ENCODE measurements at regions not wholly inside any gene's neighbourhood (a gene's known extent, or its start where the extent isn't known, plus 50 kb on each side); places are given as distances from the start of the nearest gene placed in this dataset.

GRCh38 chr16:6970171-6970857, 362.3 kb upstream of the RBFOX1 start:
- TF ChIP-seq ZNF274 (IDR thresholded peaks at IDR 0.05; ENCODE audit: low read depth, low read length) (no peak), SUZ12 (IDR thresholded peaks at IDR 0.05; ENCODE audit: extremely low read depth, insufficient read depth, insufficient read length) (no peak), YY1 (IDR thresholded peaks at IDR 0.05; ENCODE audit: insufficient read depth, insufficient read length) (no peak)
- Histone ChIP-seq H3K27me3 (ENCODE audit: insufficient read depth, insufficient read length) (peaks cover 9% of the 10 kb centered on the region), H3K4me3 (ENCODE audit: insufficient read length, low read depth) (no peak overlapping the region), H3K36me3 (ENCODE audit: insufficient read depth, insufficient read length, low read length) (no peaks in the 10 kb centered on the region), H3K4me1 (ENCODE audit: insufficient read depth, insufficient read length) (peaks cover 5% of the 10 kb centered on the region), H3K9me3 (ENCODE audit: insufficient read depth, low read length) (no peaks in the 10 kb centered on the region), H3K9ac (ENCODE audit: insufficient read length, low read depth) (no peak overlapping the region)
- DNase-seq (ENCODE audit: low read depth, low spot score): no peak

GRCh38 chr16:6969594-6969993, 363.1 kb upstream of the RBFOX1 start:
- Histone ChIP-seq H3K9ac (ENCODE audit: insufficient read length, low read depth) (no peak overlapping the region), H3K4me3 (ENCODE audit: insufficient read length, low read depth) (no peak overlapping the region), H3K9me3 (ENCODE audit: insufficient read depth, low read length) (no peaks in the 10 kb centered on the region), H3K36me3 (ENCODE audit: insufficient read depth, insufficient read length, low read length) (no peaks in the 10 kb centered on the region), H3K4me1 (ENCODE audit: insufficient read depth, insufficient read length) (peaks cover 5% of the 10 kb centered on the region), H3K27me3 (ENCODE audit: insufficient read depth, insufficient read length) (peaks cover 9% of the 10 kb centered on the region)
- TF ChIP-seq SUZ12 (IDR thresholded peaks at IDR 0.05; ENCODE audit: extremely low read depth, insufficient read depth, insufficient read length) (no peak), YY1 (IDR thresholded peaks at IDR 0.05; ENCODE audit: insufficient read depth, insufficient read length) (no peak), ZNF274 (IDR thresholded peaks at IDR 0.05; ENCODE audit: low read depth, low read length) (no peak)
- DNase-seq (ENCODE audit: low read depth, low spot score): no peak

GRCh38 chr16:6967796-6968320, 364.8 kb upstream of the RBFOX1 start:
- H3K9me3 ChIP-seq (ENCODE audit: insufficient read depth, low read length): no peaks in the 10 kb centered on the region
- H3K36me3 ChIP-seq (ENCODE audit: insufficient read depth, insufficient read length, low read length): no peaks in the 10 kb centered on the region
- H3K27me3 ChIP-seq (ENCODE audit: insufficient read depth, insufficient read length): peaks cover 9% of the 10 kb centered on the region
- peaks cover 5% of the 10 kb centered on the region for H3K4me1 ChIP-seq (ENCODE audit: insufficient read depth, insufficient read length)
- no peak for TF ChIP-seq ZNF274 (IDR thresholded peaks at IDR 0.05; ENCODE audit: low read depth, low read length)
- no peak for TF ChIP-seq YY1 (IDR thresholded peaks at IDR 0.05; ENCODE audit: insufficient read depth, insufficient read length)
- H3K4me3 ChIP-seq (ENCODE audit: insufficient read length, low read depth): no peak overlapping the region
- DNase-seq (ENCODE audit: low read depth, low spot score): no peak
- peak overlapping the region; percentile 28 for H3K9ac ChIP-seq (ENCODE audit: insufficient read length, low read depth)

- Histone ChIP-seq H3K36me3 (ENCODE audit: insufficient read depth, insufficient read length, low read length) (no peaks in the 10 kb centered on the region), H3K4me3 (ENCODE audit: insufficient read length, low read depth) (no peak overlapping the region), H3K27me3 (ENCODE audit: insufficient read depth, insufficient read length) (peaks cover 9% of the 10 kb centered on the region), H3K9ac (ENCODE audit: insufficient read length, low read depth) (no peak overlapping the region), H3K9me3 (ENCODE audit: insufficient read depth, low read length) (no peaks in the 10 kb centered on the region), H3K4me1 (ENCODE audit: insufficient read depth, insufficient read length) (peaks cover 5% of the 10 kb centered on the region)
- no peak for DNase-seq (ENCODE audit: low read depth, low spot score)
- TF ChIP-seq SUZ12 (IDR thresholded peaks at IDR 0.05; ENCODE audit: extremely low read depth, insufficient read depth, insufficient read length): no peak
- TF ChIP-seq YY1 (IDR thresholded peaks at IDR 0.05; ENCODE audit: insufficient read depth, insufficient read length): no peak
- TF ChIP-seq ZNF274 (IDR thresholded peaks at IDR 0.05; ENCODE audit: low read depth, low read length): no peak
Observed at GRCh38 chr16:6966925-6967324, 365.7 kb upstream of the RBFOX1 start.

GRCh38 chr16:6964679-6965078, 368.0 kb upstream of the RBFOX1 start:
- peak; percentile 22 for DNase-seq (ENCODE audit: low read depth, low spot score)
- Histone ChIP-seq H3K4me1 (ENCODE audit: insufficient read depth, insufficient read length) (peaks cover 5% of the 10 kb centered on the region), H3K9ac (ENCODE audit: insufficient read length, low read depth) (no peak overlapping the region), H3K36me3 (ENCODE audit: insufficient read depth, insufficient read length, low read length) (no peaks in the 10 kb centered on the region), H3K4me3 (ENCODE audit: insufficient read length, low read depth) (no peak overlapping the region), H3K9me3 (ENCODE audit: insufficient read depth, low read length) (no peaks in the 10 kb centered on the region), H3K27me3 (ENCODE audit: insufficient read depth, insufficient read length) (peaks cover 9% of the 10 kb centered on the region)
- TF ChIP-seq ZNF274 (IDR thresholded peaks at IDR 0.05; ENCODE audit: low read depth, low read length): no peak
- TF ChIP-seq SUZ12 (IDR thresholded peaks at IDR 0.05; ENCODE audit: extremely low read depth, insufficient read depth, insufficient read length): no peak
- no peak for TF ChIP-seq YY1 (IDR thresholded peaks at IDR 0.05; ENCODE audit: insufficient read depth, insufficient read length)

- DNase-seq (ENCODE audit: low read depth, low spot score): no peak
- TF ChIP-seq ZNF274 (IDR thresholded peaks at IDR 0.05; ENCODE audit: low read depth, low read length) (no peak), SUZ12 (IDR thresholded peaks at IDR 0.05; ENCODE audit: extremely low read depth, insufficient read depth, insufficient read length) (no peak), YY1 (IDR thresholded peaks at IDR 0.05; ENCODE audit: insufficient read depth, insufficient read length) (no peak)
Observed at GRCh38 chr16:6961704-6962103, 370.9 kb upstream of the RBFOX1 start.

GRCh38 chr16:6958184-6958583, 374.5 kb upstream of the RBFOX1 start:
- Histone ChIP-seq H3K4me3 (ENCODE audit: insufficient read length, low read depth) (no peak overlapping the region), H3K9ac (ENCODE audit: insufficient read length, low read depth) (no peak overlapping the region), H3K36me3 (ENCODE audit: insufficient read depth, insufficient read length, low read length) (no peaks in the 10 kb centered on the region), H3K27me3 (ENCODE audit: insufficient read depth, insufficient read length) (no peaks in the 10 kb centered on the region), H3K9me3 (ENCODE audit: insufficient read depth, low read length) (no peaks in the 10 kb centered on the region), H3K4me1 (ENCODE audit: insufficient read depth, insufficient read length) (no peaks in the 10 kb centered on the region)
- DNase-seq (ENCODE audit: low read depth, low spot score): no peak
- TF ChIP-seq ZNF274 (IDR thresholded peaks at IDR 0.05; ENCODE audit: low read depth, low read length) (no peak), SUZ12 (IDR thresholded peaks at IDR 0.05; ENCODE audit: extremely low read depth, insufficient read depth, insufficient read length) (no peak), YY1 (IDR thresholded peaks at IDR 0.05; ENCODE audit: insufficient read depth, insufficient read length) (no peak)

More at GRCh38 chr16:6961704-6962103, 370.9 kb upstream of the RBFOX1 start:
- no peaks in the 10 kb centered on the region for H3K36me3 ChIP-seq (ENCODE audit: insufficient read depth, insufficient read length, low read length)
- H3K4me1 ChIP-seq (ENCODE audit: insufficient read depth, insufficient read length): no peaks in the 10 kb centered on the region
- no peak overlapping the region for H3K4me3 ChIP-seq (ENCODE audit: insufficient read length, low read depth)
- no peaks in the 10 kb centered on the region for H3K9me3 ChIP-seq (ENCODE audit: insufficient read depth, low read length)
- H3K9ac ChIP-seq (ENCODE audit: insufficient read length, low read depth): no peak overlapping the region
- no peaks in the 10 kb centered on the region for H3K27me3 ChIP-seq (ENCODE audit: insufficient read depth, insufficient read length)
